HEK293T (cell line): ENCODE measurements at regions not wholly inside any gene's neighbourhood (a gene's known extent, or its start where the extent isn't known, plus 50 kb on each side); places are given as distances from the start of the nearest gene placed in this dataset.

Experiments
- ARNT ChIP-seq: fragments of 450-650 bp; IDR thresholded peaks from 2 replicates; pipeline ENCODE4 v1.6.1; 2017; ENCODE audit warnings: mild to moderate bottlenecking
- BHLHE40 ChIP-seq: fragments of 450-650 bp; IDR thresholded peaks from 2 replicates; pipeline ENCODE4 v1.6.1; 2016; ENCODE audit warnings: mild to moderate bottlenecking, moderate library complexity, borderline replicate concordance
- CTBP1 ChIP-seq: fragments of 450-650 bp; IDR thresholded peaks from 2 replicates; pipeline ENCODE4 v1.6.1; 2016; ENCODE audit warnings: borderline replicate concordance
- ELF4 ChIP-seq: fragments of 450-650 bp; IDR thresholded peaks from 2 replicates; pipeline ENCODE4 v1.6.1; 2017; ENCODE audit warnings: antibody characterized with exemption
- FOXA1 ChIP-seq: fragments of 450-650 bp; IDR thresholded peaks from 2 replicates; pipeline ENCODE4 v1.6.1; 2016; ENCODE audit warnings: mild to moderate bottlenecking
- FOXK2 ChIP-seq: fragments of 450-650 bp; IDR thresholded peaks from 2 replicates; pipeline ENCODE4 v1.6.1; 2016; ENCODE audit warnings: mild to moderate bottlenecking
- FOXM1 ChIP-seq: fragments of 450-650 bp; IDR thresholded peaks from 2 replicates; pipeline ENCODE4 v1.6.1; 2017; ENCODE audit warnings: mild to moderate bottlenecking, borderline replicate concordance
- L3MBTL2 ChIP-seq: fragments of 450-650 bp; conservative IDR thresholded peaks from 2 replicates; pipeline ENCODE4 v1.6.1; 2016; ENCODE audit warnings: mild to moderate bottlenecking
- LEF1 ChIP-seq: fragments of 450-650 bp; IDR thresholded peaks from 2 replicates; pipeline ENCODE4 v1.6.1; 2017; ENCODE audit warnings: mild to moderate bottlenecking, borderline replicate concordance
- NFRKB ChIP-seq: fragments of 450-650 bp; IDR thresholded peaks from 2 replicates; pipeline ENCODE4 v1.6.1; 2016; ENCODE audit warnings: mild to moderate bottlenecking, moderate library complexity
- SP1 ChIP-seq: fragments of 450-650 bp; IDR thresholded peaks from 2 replicates; pipeline ENCODE4 v1.6.1; 2017
- SUZ12 ChIP-seq: fragments of 450-650 bp; IDR thresholded peaks from 2 replicates; pipeline ENCODE4 v1.6.1; 2016; ENCODE audit warnings: mild to moderate bottlenecking
- TARDBP ChIP-seq: fragments of 450-650 bp; IDR thresholded peaks from 2 replicates; pipeline ENCODE4 v1.6.1; 2016

- TF ChIP-seq BHLHE40 (no peak), SUZ12 (no peak), NFRKB (no peak), FOXM1 (no peak), LEF1 (no peak), SP1 (no peak), ARNT (no peak), ELF4 (no peak), L3MBTL2 (no peak), FOXK2 (no peak), CTBP1 (no peak), FOXA1 (no peak), TARDBP (no peak)
These were observed 586.0 kb upstream of the AADAT start for GRCh38 chr4:170675568-170676262.
